SK-MEL-5 (cell line): ENCODE measurements at regions not wholly inside any gene's neighbourhood (a gene's known extent, or its start where the extent isn't known, plus 50 kb on each side); places are given as distances from the start of the nearest gene placed in this dataset.

Source experiments
- DNase-seq: peaks from one replicate; pipeline ENCODE4 v3.0.0-alpha.2; 2016; ENCODE audit warnings: low read depth, low spot score
- in situ Hi-C: cut with HindIII; loops from 2 replicates; pipeline ENCODE4 v1.10.0; 2016; ENCODE audit warnings: low sequenced_read_pairs, high pct_unique_total_duplicates, low pct_unique_long_range_greater_than_20kb

DNA sequence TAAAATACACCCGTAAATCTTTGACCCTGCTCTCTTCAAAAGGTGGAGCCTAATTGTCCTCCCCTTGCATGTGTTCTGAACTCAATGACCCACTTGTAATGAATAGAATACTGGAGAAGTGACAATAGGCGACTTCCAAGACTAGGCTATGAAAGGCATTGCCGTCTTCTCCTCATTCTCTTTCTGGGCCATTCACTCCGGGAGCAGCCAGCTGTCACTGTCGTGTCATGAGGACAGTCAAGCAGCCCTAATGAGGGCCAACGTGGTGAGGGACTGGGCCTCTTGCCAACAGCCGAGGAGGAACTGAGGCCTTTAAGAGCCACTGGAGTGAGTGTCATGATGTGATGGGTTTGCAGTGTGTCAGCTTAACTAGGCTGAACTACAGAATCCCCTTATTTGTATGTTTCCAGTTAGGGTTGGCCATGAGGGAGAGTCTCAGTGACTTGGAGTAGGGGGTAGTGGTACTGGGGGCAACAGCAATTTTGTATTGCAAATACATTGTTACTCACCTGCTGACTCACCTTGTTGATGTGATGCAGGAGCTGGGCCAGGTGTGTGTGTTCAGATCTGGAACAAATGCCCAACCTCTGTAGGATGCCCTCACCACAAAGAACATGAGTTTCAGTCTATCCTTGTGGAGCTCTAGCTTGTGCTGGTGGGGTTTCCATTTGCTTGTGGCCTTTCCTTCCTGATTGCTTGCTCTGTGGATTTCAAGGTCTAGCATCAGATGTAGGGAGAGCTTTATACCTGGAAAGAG is 188.5 kb upstream of the PROK2 start:
- in situ Hi-C loops, result no loop called here
- no peak for DNase-seq

DNA sequence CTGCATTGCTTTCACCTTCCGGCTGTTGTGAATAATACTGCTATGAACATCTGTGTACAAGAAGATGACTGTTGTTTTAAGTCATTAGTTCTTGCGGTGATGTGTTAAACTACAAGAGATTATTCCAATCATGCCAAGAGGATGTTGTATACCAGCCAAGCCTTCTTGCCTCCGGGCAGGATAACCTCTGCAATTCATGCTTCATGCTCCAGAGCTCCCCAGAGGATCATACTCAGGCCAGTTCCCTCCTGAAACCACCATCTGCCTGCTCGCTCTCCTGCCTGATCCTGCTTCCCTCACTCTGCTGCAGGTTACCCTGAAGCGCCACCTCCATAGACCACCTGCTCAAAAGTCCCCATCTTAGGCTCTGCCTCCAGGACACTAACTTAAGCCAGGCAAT is 187.1 kb upstream of the PROK2 start:
- in situ Hi-C loops, result no loop called here
- DNase-seq, result no peak

- in situ Hi-C loops, result no loop called here
- no peak for DNase-seq
Measured at GRCh38 chr3:71968544-71968943, 183.6 kb upstream of the PROK2 start.

- DNase-seq, result no peak
- in situ Hi-C loops, result no loop called here
Measured at GRCh38 chr3:71966185-71966584, 181.2 kb upstream of the PROK2 start.

DNA sequence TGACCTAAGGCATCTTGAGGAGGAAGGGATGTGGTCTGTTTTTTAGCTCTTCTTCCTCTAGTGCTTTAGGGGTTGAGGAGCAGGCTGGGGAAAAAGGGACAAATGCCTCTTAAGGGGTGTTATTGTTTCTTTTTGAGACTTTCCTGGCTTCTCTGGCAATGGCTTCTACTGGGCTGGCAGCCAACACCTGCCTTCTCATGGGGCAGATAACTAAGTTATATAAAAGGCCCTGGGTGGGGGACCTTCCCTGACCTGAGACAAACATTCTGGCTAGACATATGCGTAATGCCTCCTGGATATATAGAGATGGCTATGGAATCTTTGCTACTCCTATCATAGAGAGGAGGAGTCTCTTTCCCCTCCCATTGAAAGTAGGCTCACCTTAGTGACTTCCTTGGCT is 179.2 kb upstream of the PROK2 start:
- in situ Hi-C loops, result no loop called here
- no peak for DNase-seq

GRCh38 chr3:71962561-71963240 is 177.8 kb upstream of the PROK2 start:
- in situ Hi-C loops, result no loop called here
- no peak for DNase-seq

- in situ Hi-C loops, result no loop called here
- no peak for DNase-seq
Measured at GRCh38 chr3:71961891-71962290, 176.9 kb upstream of the PROK2 start.

- no peak for DNase-seq
- in situ Hi-C loops, result no loop called here
Measured at GRCh38 chr3:71961378-71961777, 176.4 kb upstream of the PROK2 start.

DNA sequence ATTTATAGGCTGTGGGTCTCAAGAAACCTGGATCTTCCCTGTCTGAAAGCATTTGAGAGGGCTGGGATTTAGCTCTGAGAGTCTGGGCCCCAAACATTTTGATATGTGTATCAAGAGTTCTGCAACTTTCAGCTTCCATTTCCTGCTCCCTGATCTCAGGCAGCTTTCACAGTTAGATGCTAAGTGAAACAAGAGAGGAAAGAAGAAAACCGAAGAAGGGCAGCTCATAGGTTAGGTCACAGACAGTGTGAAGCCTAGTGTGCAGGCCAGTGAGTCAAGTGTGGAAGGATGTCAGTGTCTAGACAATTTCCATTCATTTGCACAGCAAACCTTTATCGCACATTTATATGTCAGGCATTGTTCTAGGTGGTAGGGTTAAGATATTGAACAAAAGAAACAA is 173.6 kb upstream of the PROK2 start:
- no peak for DNase-seq
- in situ Hi-C loops, result no loop called here

- in situ Hi-C loops, result no loop called here
- peak; percentile 62 for DNase-seq
Measured at GRCh38 chr3:71956716-71957115, 171.8 kb upstream of the PROK2 start.

DNA sequence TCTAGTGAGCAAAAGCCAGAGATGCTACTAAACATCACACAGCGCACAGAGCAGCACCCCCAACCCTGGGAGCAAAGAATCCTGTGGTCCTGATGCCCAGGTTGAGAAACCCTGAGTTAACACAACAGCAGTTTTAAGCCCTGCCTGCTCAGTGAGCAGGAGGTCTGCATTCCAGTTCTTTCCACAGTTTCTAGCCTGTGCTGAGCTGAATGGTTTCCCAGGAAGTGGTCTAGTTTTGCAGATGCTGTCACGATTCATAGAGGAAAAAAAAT is 171.1 kb upstream of the PROK2 start:
- in situ Hi-C loops, result no loop called here
- no peak for DNase-seq

DNA sequence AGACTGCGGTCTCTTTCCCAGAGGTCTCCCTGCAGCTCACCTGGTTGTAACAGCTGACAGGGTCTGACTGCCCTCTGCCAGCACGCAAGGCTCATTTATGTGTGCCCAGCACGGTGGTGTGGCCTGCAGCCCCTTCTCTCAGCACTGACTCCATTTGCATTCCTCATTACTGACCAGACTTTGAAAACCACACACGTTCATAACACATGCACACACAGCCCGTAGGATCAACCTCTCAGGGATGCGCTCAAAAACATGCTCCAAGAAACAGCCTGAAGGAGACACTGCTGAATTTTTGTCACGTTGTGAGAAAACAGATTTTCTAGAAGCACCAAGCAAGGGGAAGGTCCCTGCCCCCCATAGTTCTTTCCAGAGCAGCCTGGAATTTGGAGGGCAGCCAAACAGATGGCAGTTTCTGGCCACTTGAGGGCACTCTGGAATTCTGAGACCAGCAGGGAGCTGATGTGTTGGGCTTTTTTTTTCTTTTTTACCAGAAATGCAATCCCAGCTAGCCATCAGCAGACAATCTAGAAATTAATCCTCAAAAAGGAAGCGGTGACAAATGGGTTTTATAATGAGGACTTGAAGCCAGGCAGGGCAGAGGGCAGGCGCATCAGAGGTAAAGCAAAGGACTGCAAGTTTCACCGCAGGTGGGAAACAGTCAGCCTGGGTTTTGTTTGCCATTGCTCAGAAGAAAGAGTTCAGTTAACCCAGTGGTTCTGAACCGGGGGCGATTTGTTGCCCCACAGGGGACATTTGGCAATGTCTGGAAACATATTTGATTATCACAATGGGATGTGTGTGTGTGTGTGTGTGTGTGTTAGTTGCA is 170.5 kb upstream of the PROK2 start:
- peak; percentile 79 for DNase-seq
- in situ Hi-C loops, result no loop called here

GRCh38 chr3:71951842-71952241 is 166.9 kb upstream of the PROK2 start:
- in situ Hi-C loops, result no loop called here
- no peak for DNase-seq

- in situ Hi-C loops, result no loop called here
- DNase-seq, result no peak
Measured at GRCh38 chr3:71951361-71951760, 166.4 kb upstream of the PROK2 start.

DNA sequence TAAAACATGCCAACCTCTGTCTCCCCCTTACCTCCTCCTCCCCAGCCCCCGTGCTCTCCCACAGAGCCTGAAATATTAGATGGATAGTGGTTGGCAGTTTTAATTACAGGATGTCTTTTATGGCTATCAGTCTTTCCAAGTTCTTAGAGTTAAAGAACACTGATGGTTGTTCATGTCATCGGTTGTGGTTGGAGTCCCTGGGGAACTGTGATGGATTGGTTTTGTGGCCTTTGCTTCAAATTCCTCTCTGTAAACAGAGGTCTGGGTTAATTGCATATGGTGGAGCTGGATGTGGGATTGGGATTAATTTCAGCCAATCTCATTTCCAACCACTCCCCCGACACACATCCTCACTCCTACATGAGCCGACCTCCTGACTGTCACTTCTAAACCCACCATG is 164.5 kb upstream of the PROK2 start:
- no peak for DNase-seq
- in situ Hi-C loops, result no loop called here

- in situ Hi-C loops, result no loop called here
- no peak for DNase-seq
Measured at GRCh38 chr3:71944482-71945065, 159.6 kb upstream of the PROK2 start.

GRCh38 chr3:71942432-71943187 is 157.7 kb upstream of the PROK2 start:
- DNase-seq, result no peak
- in situ Hi-C loops, result no loop called here

DNA sequence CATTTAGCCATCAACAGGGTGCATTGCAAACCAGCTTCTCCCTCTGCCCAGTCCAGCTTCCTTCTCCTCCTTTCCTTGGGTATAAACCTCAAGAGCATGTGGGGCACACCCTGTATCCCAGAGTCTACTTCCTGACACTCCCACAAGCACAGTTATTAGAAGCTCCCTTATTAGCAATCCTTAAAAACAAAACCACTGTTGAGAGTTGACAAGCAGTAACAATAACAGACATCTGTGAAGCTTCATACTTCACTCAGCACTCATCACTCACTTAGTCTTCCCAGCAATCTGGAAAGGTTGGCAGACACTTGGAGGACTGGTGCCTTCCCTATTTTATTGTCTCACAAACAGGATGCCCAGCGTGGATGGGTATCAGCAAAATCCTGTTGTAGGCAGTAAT is 155.5 kb upstream of the PROK2 start:
- no peak for DNase-seq
- in situ Hi-C loops, result no loop called here
